ENCODE measurements at regions not wholly inside any gene's neighbourhood (a gene's known extent, or its start where the extent isn't known, plus 50 kb on each side); places are given as distances from the start of the nearest gene placed in this dataset.

DNA sequence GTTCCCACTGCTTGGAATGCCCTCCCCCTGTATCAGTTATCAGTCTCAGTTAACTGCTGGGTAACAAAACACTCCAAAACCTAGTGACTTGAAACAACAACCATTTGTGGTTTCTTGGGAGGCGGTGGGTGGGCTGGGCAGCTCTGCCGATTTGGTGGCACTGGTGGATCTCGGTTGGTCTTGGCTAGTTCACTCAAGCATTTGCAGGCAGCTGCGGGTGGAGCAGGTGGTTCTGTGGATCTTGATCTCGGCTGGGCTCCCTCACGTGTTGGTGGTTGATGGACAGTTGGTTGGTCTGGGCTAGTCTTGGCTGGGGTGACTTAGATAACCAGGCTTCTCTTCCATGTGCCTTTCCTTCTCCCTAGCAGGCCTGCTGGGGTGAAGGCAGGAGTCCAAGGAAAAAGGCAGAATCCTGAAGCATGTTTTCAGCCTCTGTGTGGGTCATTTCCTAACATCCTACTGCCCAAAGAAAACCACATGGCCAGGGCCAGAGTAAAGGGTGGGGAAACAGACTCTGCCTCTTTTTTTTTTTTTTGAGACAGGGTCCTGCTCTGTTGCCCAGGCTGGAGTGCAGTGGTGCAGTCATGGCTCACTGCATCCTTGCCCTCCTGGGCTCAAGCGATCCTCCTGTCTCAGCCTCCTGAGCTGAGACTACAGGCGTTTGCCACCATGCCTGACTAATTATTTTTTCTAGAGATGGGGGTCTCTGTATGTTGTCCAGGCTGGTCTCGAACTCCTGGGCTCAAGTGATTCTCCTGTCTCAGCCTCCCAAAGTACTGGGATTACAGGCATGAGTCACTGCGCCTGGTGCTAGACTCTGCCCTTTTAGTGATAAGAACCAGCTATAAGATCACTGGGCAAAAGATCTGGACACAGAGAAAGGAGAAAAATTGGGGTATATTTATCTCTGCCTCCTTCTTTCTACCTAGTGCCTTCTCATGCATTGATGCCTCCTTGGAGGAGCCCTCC, 183.7 kb downstream of the RGS3 start:
- no peak for DNase-seq

DNA sequence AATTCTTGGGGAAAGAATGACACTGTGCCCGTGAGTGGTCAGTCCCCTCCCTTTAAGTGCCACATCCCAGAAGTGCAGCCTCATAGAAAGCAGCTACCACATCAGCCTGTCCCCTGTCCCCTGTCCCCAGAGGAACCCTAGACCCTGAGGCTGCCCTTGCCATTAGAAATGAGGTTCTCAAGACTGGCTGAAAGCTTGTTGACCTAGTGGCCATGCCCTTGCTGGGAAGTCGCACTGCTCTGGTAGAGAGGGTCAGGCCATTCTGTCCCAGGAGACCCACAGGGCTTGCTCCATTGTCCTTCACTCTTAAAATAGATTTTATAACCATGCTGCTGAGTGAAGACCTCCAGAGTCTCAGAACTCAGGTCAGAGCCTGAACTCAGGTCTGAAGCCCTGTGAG, 184.5 kb downstream of the RGS3 start:
- DNase-seq = no peak

GRCh38 chr9:113648586-113648985, 185.1 kb downstream of the RGS3 start:
- DNase-seq = no peak

GRCh38 chr9:113649054-113649453, 185.5 kb downstream of the RGS3 start:
- no peak for DNase-seq

- no peak for DNase-seq
Observed at GRCh38 chr9:113649855-113650206, 186.3 kb downstream of the RGS3 start.

DNA sequence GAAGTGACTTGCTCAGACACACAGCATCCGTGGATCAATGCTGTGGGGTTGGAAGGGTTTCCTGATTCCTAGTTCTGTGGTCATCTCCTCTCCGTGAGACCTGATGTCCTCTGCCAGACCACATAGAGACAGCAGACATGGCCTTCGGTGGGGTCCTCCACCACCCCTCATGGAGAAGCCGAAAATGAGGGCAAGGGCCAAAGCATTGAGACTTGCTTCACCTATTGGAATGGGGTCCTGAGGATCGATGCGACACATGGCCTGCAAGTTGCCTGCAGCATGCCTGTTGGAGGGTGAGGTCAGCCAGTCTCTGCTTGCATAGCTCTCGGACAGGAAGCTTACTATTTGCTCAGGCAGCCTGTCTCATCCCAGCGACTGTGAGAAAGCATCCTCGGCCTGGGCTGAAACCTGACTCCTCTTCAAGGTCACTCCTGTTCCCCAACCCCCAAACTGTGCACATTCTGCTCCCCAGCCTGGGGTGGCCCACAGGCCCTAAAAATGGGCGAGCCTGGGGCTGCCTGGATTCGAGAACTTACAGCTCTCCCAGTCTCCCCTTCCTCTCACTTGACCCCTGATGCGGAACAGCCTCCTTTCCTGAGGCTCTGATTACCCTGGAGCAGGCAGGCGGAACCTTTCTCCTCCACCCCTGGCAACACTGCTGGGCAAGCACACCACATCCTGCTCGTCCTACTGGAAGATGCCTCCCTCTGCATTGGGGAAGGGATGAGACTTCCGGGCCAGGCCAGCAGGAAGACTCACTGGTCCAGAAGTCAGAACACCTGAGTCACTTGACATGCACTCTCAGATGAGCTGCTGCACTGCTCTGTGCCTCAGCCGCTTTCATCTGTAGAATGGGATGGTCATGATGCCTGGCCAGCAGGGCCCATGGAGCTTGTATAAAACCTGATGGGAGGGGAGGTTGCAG, 186.9 kb downstream of the RGS3 start:
- no peak for DNase-seq

- no peak for DNase-seq
Observed at GRCh38 chr9:113651896-113652295, 188.4 kb downstream of the RGS3 start.

DNA sequence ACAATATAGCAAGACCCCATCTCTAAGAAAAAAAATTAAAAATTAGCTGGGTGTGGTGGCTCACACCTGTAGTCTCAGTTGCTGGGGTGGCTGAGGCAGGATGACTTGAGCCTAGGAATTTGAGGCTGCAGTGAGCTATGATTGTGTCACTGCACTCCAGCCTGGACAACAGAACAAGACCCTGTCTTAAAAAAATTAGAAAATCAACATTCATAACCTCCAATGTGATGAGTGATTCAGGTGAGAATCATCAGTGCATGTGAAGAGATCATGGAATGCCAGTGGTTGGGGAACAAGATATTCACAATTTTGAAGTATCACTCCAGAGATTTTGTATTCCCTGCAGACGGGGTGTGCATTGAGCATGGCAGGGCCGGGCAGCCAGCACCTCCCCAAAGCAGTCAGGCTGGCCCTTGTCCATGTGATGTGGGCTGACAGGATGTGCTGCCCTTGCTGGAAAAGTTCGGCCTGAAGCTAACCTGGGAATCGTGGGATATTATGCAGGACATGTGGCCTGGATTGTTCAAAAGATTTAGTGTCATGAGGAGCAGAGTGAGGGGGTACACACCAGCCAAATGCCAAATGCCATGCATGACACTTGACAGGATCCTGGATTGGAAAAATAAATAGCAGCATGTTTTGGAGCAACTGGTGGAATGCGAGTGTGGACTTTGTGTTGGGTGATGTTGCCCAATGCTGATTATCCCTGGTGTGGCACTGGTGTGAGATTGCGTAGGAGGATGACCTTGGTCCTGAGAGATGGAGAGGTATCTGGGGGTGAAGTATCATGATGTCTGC, 189.0 kb downstream of the RGS3 start:
- no peak for DNase-seq

DNA sequence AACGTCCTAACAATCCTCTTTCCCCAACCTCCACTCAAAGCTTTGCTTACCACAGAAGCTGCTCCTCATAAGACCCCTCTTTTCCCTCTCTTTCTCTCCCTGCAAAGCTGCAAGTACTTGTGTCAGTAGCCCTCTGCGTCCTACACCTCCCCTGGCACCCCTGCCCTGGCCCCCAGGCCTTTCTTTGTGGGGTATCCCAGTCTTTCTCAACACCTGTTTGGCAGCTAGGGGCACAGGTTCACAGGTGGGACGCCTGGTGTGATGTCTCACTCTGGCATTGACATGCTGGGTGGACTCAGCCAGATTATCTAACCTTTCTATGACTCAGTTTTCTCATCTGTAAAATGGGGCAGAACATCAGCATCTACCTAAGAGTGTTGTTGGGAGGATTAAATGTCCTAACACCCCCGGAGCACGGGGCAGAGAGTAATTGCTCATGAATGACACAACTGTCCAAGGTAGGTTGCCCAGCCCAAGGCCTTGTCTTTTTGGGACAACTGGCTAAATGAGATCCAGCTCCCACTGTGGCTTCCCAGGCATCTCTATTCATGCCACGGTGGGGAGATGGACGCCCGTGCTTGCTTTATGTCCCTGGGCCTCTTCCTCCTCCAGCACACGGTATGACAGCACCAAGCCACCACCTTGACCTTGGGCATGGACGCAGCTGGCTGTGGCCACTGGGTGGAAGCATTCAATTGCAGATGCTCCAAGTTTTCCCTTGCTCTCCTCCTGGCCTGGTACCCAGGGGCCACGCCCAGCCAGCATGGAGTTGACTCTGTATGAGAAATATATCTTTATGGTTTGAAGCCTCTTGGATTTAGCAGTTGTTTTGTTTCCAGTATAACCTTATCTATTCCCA, 190.4 kb downstream of the RGS3 start:
- DNase-seq = no peak

DNA sequence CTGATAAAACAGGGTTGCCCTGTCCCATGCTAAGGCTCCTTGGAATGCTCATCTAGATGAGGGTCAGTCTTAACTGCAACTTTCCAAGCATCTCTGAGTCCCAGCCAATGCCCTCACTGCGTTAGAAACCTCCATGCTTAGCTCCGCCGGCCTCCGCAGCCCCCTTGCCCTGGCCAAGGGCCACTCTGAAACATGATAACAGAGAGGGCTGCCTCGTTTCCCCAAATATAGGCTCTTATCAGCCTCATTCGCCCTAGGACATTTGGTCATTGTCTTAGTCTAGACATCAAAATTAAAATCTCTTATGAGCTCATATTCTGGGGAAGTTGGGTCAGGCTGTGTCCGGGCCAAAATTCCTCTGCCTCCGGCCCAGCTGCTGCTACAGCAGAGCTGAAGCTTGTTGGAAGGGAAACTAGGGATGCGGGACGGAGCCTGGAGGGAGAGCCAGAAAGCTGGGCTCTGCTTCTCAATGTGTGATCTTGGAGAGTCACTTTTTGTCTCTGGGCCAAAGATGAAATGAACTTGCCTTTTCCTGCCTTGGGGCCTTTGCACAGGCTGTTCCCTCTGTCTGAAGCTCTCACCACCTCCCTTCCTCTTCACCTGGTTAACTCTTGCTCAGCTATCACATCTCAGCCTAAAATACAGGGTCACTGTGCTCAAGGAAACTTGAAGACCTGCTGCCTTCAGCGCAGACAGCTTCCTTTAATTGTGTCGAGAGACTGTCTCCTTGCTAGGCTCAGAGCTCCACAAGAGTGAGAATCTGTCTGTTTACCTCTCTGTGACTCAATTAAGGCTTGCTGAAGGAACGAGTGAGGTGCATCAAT, 191.3 kb downstream of the RGS3 start:
- no peak for DNase-seq

DNA sequence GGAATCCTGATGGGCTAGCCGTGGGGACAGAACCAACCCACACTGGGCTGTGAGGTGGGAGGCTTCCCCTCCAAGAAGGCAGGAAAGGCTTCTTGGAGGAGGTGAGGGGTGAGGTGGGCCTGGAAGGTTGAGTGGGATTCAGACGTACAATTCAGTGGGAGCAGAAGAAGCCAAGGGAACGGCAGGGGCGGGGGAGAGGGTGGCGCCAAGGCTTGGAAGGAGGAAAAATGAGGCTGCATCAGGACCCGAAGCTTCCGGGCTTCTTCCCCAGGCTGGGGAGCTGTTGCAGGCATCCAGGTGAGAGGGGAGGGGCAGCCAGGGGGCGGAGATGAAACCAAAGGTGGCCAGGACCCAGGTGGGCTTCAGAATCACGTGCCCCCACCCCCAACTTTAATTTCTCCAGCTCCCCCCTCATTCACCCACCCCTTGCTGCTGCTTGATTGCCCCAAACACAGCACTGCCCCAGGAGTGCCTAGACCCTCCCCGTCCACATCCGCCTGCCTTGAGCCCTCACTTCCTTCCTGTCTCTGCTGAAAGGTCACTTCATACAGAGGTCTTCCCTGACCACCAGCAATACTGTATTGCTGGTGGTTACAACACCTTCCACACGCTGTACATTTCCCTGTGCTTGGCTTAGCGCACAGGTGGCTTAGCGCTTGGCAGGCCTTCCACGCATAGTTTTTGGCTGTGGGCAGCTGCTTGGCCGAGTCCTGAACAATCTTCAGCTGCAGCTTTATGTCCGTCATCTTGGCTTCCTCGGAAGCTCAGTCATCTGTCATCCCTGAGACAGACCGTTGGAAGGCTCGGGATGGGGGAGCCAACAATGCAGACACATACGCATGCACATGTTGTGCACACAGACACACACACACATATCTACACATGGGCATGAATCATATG, 193.5 kb downstream of the RGS3 start:
- DNase-seq = no peak

DNA sequence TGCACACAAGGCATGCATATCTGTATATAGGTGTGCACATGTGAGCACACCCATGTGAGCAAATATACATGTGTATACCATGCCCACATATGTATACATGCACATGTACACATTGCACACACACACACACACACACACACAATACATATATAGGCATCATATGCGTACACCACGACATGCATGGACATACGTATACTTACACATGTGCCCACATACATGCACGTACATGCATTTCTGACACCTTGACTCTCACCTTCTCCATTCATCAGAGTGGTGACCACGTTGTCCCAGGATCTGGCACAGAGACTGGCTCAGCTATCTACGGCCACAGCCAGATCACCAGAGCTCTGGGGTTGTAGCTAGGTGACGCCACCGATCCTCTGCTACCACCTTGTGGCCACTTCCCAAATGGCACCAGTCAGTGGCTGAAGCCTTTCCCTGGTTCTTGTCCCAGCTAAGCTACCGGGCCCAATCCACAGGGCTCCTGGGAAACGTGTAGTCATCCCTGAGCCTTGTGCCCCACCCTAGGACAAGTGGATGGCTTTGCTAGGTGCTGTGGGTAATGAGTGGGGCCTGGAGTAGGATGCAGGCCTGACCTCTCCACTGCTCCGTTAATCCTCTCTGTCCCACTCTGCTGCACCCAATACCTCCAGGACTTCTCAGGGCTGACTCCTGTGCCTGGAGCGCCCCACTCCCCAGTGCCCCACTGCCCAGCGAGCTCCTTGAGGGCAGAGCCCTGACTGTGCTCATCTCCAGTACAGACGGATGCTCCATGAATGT, 194.4 kb downstream of the RGS3 start:
- peak; percentile 72 for DNase-seq

- DNase-seq = no peak
Observed at GRCh38 chr9:113658545-113658895, 195.0 kb downstream of the RGS3 start.

DNA sequence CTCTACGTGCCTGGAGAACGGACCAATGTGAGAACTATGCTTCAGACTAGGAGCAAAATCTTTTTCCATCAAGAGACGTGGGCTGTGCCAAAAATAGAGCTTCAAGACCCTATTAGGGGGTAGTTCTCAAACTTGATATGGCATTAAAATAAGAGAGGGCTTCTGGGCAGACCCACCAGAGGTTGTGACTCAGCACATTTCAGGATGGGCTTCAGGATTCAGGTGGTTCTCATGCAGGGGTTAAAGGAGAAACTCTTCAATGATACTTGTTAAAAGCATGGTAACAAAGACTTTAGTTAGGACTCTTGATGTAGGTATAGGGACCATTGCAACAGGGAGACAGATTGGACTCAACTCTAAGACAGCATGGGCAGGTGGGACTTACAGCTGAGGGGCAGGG, 195.5 kb downstream of the RGS3 start:
- DNase-seq = no peak

GRCh38 chr9:113659740-113660139, 196.2 kb downstream of the RGS3 start:
- no peak for DNase-seq

- no peak for DNase-seq
Observed at GRCh38 chr9:113660196-113660595, 196.7 kb downstream of the RGS3 start.

DNA sequence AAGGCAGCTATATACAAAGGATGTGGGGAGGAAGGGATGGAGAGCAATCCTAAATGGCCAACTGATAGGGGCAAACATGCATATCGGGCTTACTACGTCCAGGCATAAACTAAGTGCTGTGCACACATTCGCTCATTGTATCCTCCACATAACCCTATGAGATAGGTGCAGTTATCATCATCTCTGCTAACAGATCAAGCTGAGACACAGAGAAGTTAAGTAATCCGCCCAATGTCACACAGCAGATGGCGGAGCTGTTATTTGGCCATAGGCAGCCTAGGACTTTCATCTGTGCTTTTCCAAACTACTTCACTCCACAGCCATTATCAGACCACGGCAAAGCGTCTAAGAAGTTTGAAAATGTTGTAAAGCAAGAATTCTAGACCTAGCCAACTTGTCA, 197.5 kb downstream of the RGS3 start:
- no peak for DNase-seq

DNA sequence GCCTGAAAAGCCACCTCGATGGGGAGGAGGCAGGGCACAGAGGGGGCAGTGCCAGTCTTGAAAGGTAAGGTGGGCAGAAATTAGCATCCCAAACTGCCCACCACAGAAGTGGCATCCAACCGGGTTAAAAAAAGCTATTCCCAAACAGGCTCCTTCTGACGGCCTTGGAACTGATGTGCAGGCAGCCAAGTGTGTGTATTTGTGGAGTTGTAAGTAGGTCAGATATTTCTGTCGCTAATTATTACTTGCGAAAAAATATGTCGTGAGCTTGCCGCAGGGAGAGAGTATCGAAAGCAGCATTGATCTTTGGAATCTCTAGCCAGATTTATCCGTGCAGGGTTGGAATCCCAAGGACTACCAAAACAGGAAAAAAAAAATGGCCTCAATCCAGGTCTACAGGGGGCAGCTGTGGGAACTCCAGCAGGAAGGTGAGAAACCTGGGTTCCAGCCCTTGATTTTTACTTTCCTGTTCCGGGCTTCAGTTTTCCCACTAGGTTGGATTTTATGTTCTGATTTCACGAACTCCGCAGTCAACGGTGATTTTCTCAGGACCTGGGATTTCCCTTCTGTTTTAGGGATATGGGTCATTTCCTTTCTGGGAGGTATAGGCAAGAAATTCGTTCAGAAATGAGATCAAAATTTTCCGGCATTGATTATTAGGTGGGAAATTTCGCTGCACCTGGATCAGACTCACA, 200.8 kb downstream of the RGS3 start:
- DNase-seq = no peak

- DNase-seq = no peak
Observed at GRCh38 chr9:113665064-113665463, 201.5 kb downstream of the RGS3 start.
